ENCODE measurements at regions not wholly inside any gene's neighbourhood (a gene's known extent, or its start where the extent isn't known, plus 50 kb on each side); places are given as distances from the start of the nearest gene placed in this dataset.

DNA sequence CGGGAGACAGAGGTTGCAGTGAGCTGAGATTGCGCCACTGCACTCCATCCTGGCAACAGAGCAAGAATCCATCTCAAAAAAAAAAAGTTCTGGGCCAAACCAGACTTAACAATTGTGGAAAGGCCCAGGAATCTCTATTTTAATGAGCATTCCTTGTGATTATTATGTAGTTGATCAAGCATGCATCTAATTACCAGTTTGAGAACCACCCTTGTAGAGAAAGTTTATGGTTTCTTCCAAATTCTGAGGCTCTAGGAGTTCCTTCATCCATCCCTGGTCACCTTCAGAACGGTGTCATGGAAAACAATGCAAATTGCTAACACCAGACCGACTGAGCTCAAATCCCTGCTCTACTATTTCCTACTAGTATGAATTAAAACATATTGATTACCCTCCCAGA is 246.3 kb upstream of the KLHL29 start:
- intact Hi-C loops (cut with DNase I), result no loop called here
- Histone ChIP-seq H3K27ac (no peak overlapping the region), H3K4me1 (peaks cover 8% of the 10 kb centered on the region), H3K36me3 (ENCODE audit: insufficient read depth in 1 of 2, low read depth in 1 of 2) (no peaks in the 10 kb centered on the region), H3K9me3 (no peaks in the 10 kb centered on the region), H3K4me3 (no peak overlapping the region), H3K27me3 (ENCODE audit: insufficient read depth in 3 of 3, low read length in 2 of 3) (no peaks in the 10 kb centered on the region)
- TF ChIP-seq, protein P1, sequence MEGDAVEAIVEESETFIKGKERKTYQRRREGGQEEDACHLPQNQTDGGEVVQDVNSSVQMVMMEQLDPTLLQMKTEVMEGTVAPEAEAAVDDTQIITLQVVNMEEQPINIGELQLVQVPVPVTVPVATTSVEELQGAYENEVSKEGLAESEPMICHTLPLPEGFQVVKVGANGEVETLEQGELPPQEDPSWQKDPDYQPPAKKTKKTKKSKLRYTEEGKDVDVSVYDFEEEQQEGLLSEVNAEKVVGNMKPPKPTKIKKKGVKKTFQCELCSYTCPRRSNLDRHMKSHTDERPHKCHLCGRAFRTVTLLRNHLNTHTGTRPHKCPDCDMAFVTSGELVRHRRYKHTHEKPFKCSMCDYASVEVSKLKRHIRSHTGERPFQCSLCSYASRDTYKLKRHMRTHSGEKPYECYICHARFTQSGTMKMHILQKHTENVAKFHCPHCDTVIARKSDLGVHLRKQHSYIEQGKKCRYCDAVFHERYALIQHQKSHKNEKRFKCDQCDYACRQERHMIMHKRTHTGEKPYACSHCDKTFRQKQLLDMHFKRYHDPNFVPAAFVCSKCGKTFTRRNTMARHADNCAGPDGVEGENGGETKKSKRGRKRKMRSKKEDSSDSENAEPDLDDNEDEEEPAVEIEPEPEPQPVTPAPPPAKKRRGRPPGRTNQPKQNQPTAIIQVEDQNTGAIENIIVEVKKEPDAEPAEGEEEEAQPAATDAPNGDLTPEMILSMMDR (IDR thresholded peaks at IDR 0.05), result no peak
- ATAC-seq (no peak), DNase-seq (no peak)
- 79 to 88% (median 84%) methylated on average over 4 of the region's 4 CpGs for WGBS, 3 donors

DNA sequence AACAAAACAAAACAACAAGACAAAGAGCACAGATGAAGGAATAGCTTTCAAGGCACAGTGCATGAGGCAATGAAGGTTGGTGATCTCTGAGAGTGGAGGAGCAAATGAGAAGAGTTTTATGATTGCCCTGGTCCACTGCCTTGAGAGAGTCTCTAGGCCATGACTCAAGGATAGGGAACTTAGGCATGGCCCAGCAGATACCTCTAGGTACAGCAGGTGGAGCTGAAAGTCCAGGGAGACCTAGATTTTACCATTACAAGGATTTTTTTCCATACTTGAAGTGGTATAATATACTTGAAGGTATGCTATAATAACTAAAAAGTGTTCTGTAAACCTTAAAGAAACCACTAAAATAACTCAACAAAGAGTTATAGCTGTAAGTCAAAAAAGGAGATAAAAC is 239.5 kb upstream of the KLHL29 start:
- intact Hi-C loops (cut with DNase I), result no loop called here
- Histone ChIP-seq H3K27me3 (ENCODE audit: insufficient read depth in 3 of 3, low read length in 2 of 3) (no peaks in the 10 kb centered on the region), H3K27ac (no peak overlapping the region), H3K4me1 (no peaks in the 10 kb centered on the region), H3K36me3 (ENCODE audit: insufficient read depth in 1 of 2, low read depth in 1 of 2) (no peaks in the 10 kb centered on the region), H3K9me3 (no peaks in the 10 kb centered on the region), H3K4me3 (no peak overlapping the region)
- ATAC-seq, result no peak
- TF ChIP-seq, protein P1 (IDR thresholded peaks at IDR 0.05), result no peak
- DNase-seq, result no peak

DNA sequence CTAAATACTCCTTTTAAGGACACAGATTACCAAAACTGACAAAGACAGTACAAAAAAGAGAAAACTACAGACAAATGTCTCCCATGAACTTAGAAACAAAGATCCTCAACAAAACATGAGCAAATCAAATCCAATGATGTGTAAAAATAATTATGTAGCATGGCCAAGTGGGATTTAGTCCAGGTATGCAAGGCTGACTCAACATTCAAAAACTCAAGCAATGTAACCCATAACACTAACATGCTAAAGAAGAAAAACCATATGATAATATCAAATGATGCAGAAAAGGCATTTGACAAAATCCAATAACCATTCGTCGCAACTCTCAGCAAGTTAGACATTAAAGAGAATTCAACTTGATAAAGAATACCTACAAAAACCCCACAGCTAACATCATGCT is 239.0 kb upstream of the KLHL29 start:
- no peak for ATAC-seq
- TF ChIP-seq, protein P1 (IDR thresholded peaks at IDR 0.05), result no peak
- no peaks in the 10 kb centered on the region for H3K4me1 ChIP-seq
- 95 to 99% (median 95%) methylated on average over 2 of the region's 2 CpGs for WGBS, 3 donors
- DNase-seq, result no peak
- intact Hi-C loops (cut with DNase I), result no loop called here
- H3K9me3 ChIP-seq, result no peaks in the 10 kb centered on the region
- no peaks in the 10 kb centered on the region for H3K36me3 ChIP-seq (ENCODE audit: insufficient read depth in 1 of 2, low read depth in 1 of 2)
- H3K27me3 ChIP-seq (ENCODE audit: insufficient read depth in 3 of 3, low read length in 2 of 3), result no peaks in the 10 kb centered on the region
- no peak overlapping the region for H3K27ac ChIP-seq
- no peak overlapping the region for H3K4me3 ChIP-seq

DNA sequence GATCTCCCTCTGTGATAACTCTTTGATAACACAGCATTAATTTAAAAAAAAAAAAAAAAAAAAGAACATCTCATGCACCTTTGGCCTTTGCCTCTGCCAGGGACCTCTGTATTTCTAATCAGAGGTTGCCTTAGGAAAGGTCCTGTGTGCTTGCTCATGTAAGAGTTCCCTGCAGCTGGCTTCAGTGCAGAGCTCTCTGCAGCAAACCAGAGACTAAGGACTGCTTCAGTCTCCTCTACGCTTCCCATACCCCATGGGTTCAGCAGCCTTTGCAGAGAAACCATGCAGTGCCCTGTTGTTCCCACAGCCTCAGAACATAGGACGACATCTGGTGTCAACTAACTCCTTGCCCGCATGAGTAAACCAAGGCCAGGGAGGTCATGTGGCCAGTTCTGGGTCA is 236.6 kb upstream of the KLHL29 start:
- no peaks in the 10 kb centered on the region for H3K4me1 ChIP-seq
- DNase-seq (no peak), ATAC-seq (no peak)
- intact Hi-C loops (cut with DNase I), result no loop called here
- 86 to 92% (median 87%) methylated on average over 3 of the region's 3 CpGs for WGBS, 3 donors
- no peaks in the 10 kb centered on the region for H3K9me3 ChIP-seq
- TF ChIP-seq, protein P1 (IDR thresholded peaks at IDR 0.05), result no peak
- H3K36me3 ChIP-seq (ENCODE audit: insufficient read depth in 1 of 2, low read depth in 1 of 2), result no peaks in the 10 kb centered on the region
- no peaks in the 10 kb centered on the region for H3K27me3 ChIP-seq (ENCODE audit: insufficient read depth in 3 of 3, low read length in 2 of 3)
- H3K27ac ChIP-seq, result no peak overlapping the region
- H3K4me3 ChIP-seq, result no peak overlapping the region

DNA sequence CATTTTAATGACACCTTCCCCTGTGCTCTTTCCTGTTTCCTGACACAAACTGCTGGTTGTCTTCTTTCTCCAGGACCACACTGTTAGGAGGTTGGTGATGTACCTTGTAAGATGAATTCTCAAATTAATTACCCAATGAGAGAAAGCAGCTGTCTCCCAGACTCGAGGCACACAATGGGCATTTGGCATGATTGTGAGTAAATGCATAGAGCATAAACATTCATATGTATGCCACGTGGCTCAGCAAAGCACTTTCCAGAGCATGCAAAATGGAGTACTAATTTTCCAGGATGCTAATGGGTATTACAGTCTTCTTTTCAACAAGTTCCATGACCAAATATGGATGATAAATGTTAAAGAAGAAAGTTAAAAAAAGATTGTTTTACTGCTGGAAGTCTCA is 235.2 kb upstream of the KLHL29 start:
- TF ChIP-seq, protein P1 (IDR thresholded peaks at IDR 0.05), result no peak

More for the DNA sequence above, 235.2 kb upstream of the KLHL29 start:
- intact Hi-C loops (cut with DNase I), result no loop called here
- no peak for ATAC-seq
- Histone ChIP-seq H3K27me3 (ENCODE audit: insufficient read depth in 3 of 3, low read length in 2 of 3) (no peaks in the 10 kb centered on the region), H3K4me3 (no peak overlapping the region), H3K36me3 (ENCODE audit: insufficient read depth in 1 of 2, low read depth in 1 of 2) (no peaks in the 10 kb centered on the region), H3K27ac (no peak overlapping the region), H3K9me3 (no peaks in the 10 kb centered on the region), H3K4me1 (no peaks in the 10 kb centered on the region)
- 39 to 60% (median 53%) methylated on average over 2 of the region's 2 CpGs for WGBS, 3 donors
- no peak for DNase-seq

Data from psoas muscle (tissue), 7 donors.